HG02623 (cell line): ENCODE measurements at regions not wholly inside any gene's neighbourhood (a gene's known extent, or its start where the extent isn't known, plus 50 kb on each side); places are given as distances from the start of the nearest gene placed in this dataset.

Source experiments
- ATAC-seq: cut with Tn5 transposase; IDR thresholded peaks from one replicate; pipeline ENCODE4 v1.9.1; 2021; ENCODE audit warnings: moderate library complexity; ENCODE audit not compliant: unreplicated experiment

DNA sequence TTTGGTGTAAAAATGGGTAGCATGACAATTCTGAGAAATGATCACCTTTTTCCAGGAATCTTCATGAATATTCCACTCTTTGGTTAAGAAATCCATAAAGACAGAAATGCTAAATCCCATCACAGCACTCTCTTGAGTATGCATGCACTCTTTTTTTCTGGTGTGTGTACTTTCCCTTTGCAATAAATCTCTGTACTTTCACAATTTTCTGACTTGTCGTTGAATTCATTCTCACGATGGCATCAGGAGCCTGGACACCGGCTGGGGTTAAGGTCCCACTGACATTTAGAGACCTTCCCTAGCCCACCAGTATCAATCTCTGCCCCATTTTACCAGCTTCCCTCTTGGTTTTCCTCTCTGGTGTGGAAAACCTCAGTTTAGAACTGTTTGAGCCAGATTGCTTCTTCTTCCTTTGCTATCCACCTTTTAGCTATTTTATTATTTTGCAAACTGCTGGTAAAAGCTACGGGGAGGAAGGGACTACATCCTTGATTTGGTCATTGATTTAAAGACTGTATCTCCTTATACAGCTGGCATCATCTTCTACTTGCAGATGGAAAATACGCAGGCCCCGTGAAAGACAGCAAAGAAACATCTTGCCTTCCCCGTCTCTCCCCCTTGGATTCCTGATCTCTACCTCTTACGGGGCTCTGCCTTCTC is 59.9 kb upstream of the ZFR start:
- no peak for ATAC-seq

DNA sequence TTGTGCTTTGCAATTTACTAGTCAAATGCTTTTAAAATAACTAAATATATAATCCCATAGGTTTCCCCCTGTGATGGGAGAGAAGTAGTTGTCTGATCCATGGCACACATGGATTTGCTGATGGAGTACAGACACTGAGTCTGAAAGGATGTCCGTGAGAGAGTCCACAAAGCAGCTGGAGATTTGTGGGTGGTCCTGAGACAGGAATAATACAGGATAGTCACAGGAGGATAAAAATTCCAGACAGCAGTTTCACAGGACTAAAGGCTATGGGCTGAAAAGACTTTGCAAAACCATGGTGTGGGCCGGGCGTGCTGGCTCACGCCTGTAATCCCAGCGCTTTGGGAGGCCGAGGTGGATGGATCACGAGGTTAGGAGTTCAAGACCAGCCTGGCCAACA is 58.7 kb upstream of the ZFR start:
- no peak for ATAC-seq

DNA sequence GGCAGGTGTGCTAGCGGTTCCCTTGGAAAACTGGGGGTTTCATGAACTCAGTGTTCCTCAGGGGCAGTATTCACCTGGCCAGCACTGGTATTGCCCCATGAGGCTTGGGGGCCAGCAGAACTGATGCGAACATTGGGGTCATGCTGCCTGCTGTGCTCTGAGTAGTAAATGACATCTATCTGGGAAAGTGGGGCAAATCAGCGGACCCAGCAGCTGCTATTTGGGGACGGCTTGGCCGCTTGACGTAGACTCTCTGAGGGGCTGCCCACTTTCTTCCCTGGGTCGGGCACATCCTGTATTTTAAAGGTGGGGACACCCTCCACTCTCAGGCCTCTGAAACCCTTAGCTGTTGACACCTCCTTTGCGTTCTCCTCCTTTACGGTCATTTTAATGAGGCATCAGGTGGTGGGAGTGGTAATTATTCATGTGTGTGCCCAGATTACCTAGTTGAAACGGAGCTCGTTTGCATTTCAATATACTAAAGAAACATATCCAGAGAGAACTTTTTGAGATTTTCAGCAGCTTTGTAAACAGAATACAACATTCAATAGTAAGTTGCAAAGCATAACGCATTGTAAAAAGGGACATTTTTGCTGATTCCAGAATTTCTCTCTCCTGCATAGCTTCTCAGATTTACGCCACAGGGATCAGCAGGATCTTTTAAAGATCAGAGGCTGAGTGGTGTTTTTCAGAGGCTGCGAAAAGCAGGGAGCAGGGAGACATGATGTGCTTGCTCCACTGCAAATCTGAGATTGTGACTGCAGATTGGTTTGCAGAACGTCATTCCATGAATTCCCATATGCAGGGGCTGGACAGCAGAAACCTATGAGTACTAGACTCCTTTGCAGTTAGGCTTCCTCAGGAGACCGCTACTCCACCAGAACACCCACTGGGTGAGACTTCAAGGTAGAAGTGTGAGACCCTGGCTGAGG is 56.8 kb upstream of the ZFR start:
- ATAC-seq: no peak

DNA sequence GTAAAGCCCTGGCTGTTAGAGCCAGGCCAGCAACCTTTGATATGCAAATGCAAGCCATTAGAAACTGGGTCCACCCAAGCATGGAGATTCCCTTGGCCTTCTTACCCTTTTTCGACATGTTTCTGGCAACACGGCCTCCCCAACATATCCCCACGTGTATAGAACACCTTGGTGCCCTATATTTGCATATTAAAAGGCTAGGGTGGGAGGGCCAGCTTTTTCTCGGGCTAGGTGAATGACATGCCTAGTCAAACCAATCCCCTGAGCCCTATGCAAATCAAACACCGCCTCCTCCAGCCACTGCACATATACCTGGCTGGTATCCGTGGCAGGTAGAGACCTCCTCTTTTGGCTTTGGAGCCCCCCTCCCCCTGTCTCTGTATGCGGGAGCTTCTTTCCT is 55.6 kb upstream of the ZFR start:
- ATAC-seq: no peak

DNA sequence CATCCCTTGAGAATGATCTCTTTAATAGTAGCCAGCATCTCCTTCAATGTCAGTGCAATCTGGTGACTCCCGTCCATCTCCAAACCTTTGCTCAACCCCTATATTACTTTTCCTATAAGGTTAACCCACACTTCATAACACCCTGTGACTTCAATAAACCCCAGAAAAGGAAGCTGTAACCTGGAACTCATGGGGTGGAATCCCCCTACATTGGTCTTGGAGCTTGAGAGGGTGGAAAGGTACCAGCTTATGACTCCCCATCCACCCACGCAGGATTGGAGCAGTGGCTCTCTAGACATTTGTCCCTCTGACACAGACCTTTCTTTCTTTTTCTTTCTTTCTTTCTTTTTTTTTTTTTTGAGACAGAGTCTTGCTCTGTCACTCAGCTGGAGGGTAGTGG is 54.7 kb upstream of the ZFR start:
- no peak for ATAC-seq

DNA sequence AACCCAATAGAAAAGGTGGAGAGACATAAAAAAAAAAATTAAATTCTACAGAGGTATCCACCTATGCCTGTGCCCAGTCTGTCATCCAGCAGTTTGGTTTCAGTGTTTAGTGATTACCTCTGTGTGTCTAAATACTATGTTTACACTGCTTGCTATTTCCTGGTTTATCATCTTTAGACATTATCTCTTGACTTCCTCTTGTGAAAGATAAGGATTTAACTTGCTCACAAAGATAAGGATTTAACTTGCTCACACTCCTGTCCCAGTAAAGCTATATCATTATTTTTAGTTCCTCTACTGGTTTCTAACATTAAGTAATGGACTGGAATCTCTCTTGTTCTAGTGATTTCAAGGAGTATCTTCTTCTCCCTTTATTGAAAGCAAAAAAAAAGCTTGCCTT is 53.9 kb upstream of the ZFR start:
- ATAC-seq: no peak

DNA sequence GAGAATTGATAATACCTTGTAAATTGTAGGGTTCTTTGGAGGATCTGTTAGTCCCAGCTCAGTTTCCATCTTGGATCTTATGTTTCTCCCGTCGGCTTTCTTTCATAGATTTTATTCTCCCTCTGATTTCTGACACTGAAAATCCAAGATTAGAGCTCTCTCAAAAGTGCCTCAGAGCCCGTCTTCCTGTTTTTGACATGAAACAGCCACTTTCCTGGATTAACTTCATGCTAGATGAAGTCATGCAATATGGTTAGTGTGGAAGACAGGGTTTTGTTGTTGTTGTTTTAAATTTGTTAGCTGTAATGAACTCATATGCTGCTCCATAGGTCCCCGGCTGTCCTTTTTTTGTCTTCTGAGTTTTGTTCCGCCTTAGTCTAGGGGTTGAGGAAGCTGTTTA is 51.6 kb upstream of the ZFR start:
- ATAC-seq: no peak

DNA sequence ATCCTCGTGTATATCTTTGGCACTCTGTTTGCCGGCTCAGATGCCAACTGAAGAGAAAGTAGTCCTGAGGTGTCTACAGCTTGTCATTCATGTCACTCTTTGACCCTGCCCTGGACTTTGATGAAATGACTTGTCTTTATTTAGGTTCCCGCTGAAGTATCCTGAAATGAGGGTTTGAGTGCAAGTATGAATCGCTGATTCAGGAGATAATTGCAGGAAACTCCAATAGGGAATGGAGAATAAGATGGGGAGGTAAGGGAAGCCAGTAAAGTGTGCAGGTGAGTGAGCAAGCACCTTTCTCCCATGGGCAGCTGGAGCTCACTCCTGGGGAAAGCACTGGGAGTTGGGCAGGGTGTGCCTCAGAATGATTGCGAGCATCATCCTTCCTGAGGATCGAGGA is 50.3 kb upstream of the ZFR start:
- ATAC-seq: no peak
